WTC11 (cell line): ENCODE measurements at regions not wholly inside any gene's neighbourhood (a gene's known extent, or its start where the extent isn't known, plus 50 kb on each side); places are given as distances from the start of the nearest gene placed in this dataset.

Experiments
- ATAC-seq: fragments of 200-7000 bp; cut with Tn5 transposase; 2 replicates; pipeline ENCODE4 v1.10.0; 2021; ENCODE audit warnings: mild to moderate bottlenecking, moderate library complexity
- CTCF ChIA-PET: fragments of 300-600 bp; sonication (Branson Sonifier 250); formaldehyde crosslinking; loops from one replicate; lab custom pipeline; 2021; ENCODE audit warnings: antibody characterized with exemption; lab: Charles Lee
- POLR2A ChIA-PET: fragments of 350-600 bp; sonication (Branson Sonifier 250); formaldehyde crosslinking; loops from one replicate; lab custom pipeline; 2021; ENCODE audit warnings: antibody characterized with exemption; lab: Charles Lee
- DNase-seq: peaks from one replicate; pipeline ENCODE4 v3.0.0; 2021; ENCODE audit warnings: low spot score
- H3K27ac Mint-ChIP-seq: 2 replicates; pipeline ENCODE4 v1.8.0; 2021; ENCODE audit warnings: mixed read lengths
- H3K27me3 Mint-ChIP-seq: 2 replicates; pipeline ENCODE4 v1.8.0; 2021; ENCODE audit warnings: low read depth, mild to moderate bottlenecking, moderate library complexity, mixed read lengths
- H3K36me3 Mint-ChIP-seq: 2 replicates; pipeline ENCODE4 v1.8.0; 2021; ENCODE audit warnings: mixed read lengths
- H3K4me1 Mint-ChIP-seq: 2 replicates; pipeline ENCODE4 v1.8.0; 2022; ENCODE audit warnings: mixed read lengths
- H3K4me3 Mint-ChIP-seq: 2 replicates; pipeline ENCODE4 v1.8.0; 2021; ENCODE audit warnings: mild to moderate bottlenecking, moderate library complexity, mixed read lengths
- H3K9me3 Mint-ChIP-seq: 2 replicates; pipeline ENCODE4 v1.8.0; 2021; ENCODE audit warnings: mixed read lengths
- ARID4B ChIP-seq: sonication (generic); formaldehyde crosslinking; IDR thresholded peaks from 2 replicates; pipeline ENCODE4 v1.8.0; 2023; ENCODE audit warnings: missing genetic modification reagents, mild to moderate bottlenecking, borderline replicate concordance
- ATF3 ChIP-seq: sonication (generic); formaldehyde crosslinking; conservative IDR thresholded peaks from 2 replicates; pipeline ENCODE4 v1.8.1; 2022; ENCODE audit warnings: mild to moderate bottlenecking, missing genetic modification reagents
- CREB1 ChIP-seq: sonication (generic); formaldehyde crosslinking; IDR thresholded peaks from 2 replicates; pipeline ENCODE4 v1.8.0; 2023; ENCODE audit warnings: mild to moderate bottlenecking, missing genetic modification reagents
- CREM ChIP-seq: sonication (generic); formaldehyde crosslinking; IDR thresholded peaks from 2 replicates; pipeline ENCODE4 v1.8.1; 2022; ENCODE audit warnings: mild to moderate bottlenecking, missing genetic modification reagents, moderate library complexity
- ELF4 ChIP-seq: sonication (generic); formaldehyde crosslinking; IDR thresholded peaks from 2 replicates; pipeline ENCODE4 v1.8.1; 2022; ENCODE audit warnings: low read depth, mild to moderate bottlenecking, moderate library complexity, missing genetic modification reagents
- FOXK1 ChIP-seq: sonication (generic); formaldehyde crosslinking; IDR thresholded peaks from 2 replicates; pipeline ENCODE4 v1.8.0; 2022; ENCODE audit warnings: mild to moderate bottlenecking, moderate library complexity, missing genetic modification reagents
- JUN ChIP-seq: sonication (generic); formaldehyde crosslinking; IDR thresholded peaks from 2 replicates; pipeline ENCODE4 v1.8.0; 2023; ENCODE audit warnings: mild to moderate bottlenecking, missing genetic modification reagents
- KAT7 ChIP-seq: sonication (generic); formaldehyde crosslinking; IDR thresholded peaks from 2 replicates; pipeline ENCODE4 v1.8.1; 2023; ENCODE audit warnings: missing genetic modification reagents, mild to moderate bottlenecking, borderline replicate concordance
- MLX ChIP-seq: sonication (generic); formaldehyde crosslinking; IDR thresholded peaks from 2 replicates; pipeline ENCODE4 v1.8.1; 2023; ENCODE audit warnings: mild to moderate bottlenecking, missing genetic modification reagents, moderate library complexity
- MYBL2 ChIP-seq: sonication (generic); formaldehyde crosslinking; IDR thresholded peaks from 2 replicates; pipeline ENCODE4 v1.8.1; 2023; ENCODE audit warnings: mild to moderate bottlenecking, moderate library complexity, missing genetic modification reagents
- NFATC4 ChIP-seq: fragments of 250-450 bp; sonication (Bioruptor Pico); IDR thresholded peaks from 2 replicates; pipeline ENCODE4 v1.9.0; 2021; ENCODE audit warnings: mild to moderate bottlenecking
- NFYB ChIP-seq: sonication (generic); formaldehyde crosslinking; conservative IDR thresholded peaks from 2 replicates; pipeline ENCODE4 v1.8.0; 2022; ENCODE audit warnings: low read depth, missing genetic modification reagents
- NR2C2 ChIP-seq: sonication (generic); formaldehyde crosslinking; IDR thresholded peaks from 2 replicates; pipeline ENCODE4 v1.8.0; 2022; ENCODE audit warnings: mild to moderate bottlenecking, missing genetic modification reagents
- OVOL2 ChIP-seq: fragments of 250-450 bp; sonication (Bioruptor Pico); IDR thresholded peaks from 2 replicates; pipeline ENCODE4 v1.9.0; 2021; ENCODE audit warnings: mild to moderate bottlenecking, borderline replicate concordance
- SOX15 ChIP-seq: fragments of 250-450 bp; sonication (Bioruptor Pico); IDR thresholded peaks from 2 replicates; pipeline ENCODE4 v1.9.0; 2021; ENCODE audit warnings: mild to moderate bottlenecking
- ZNF219 ChIP-seq: sonication (generic); formaldehyde crosslinking; IDR thresholded peaks from 2 replicates; pipeline ENCODE4 v1.8.0; 2023; ENCODE audit warnings: missing genetic modification reagents, mild to moderate bottlenecking, borderline replicate concordance
- ZNF263 ChIP-seq: sonication (generic); formaldehyde crosslinking; IDR thresholded peaks from 2 replicates; pipeline ENCODE4 v1.8.1; 2022; ENCODE audit warnings: low read depth, mild to moderate bottlenecking, moderate library complexity, missing genetic modification reagents
- TF ChIP-seq, protein P1 (sequence below): sonication (generic); formaldehyde crosslinking; IDR thresholded peaks from 2 replicates; pipeline ENCODE4 v1.8.1; 2022; ENCODE audit warnings: mild to moderate bottlenecking, missing genetic modification reagents, moderate library complexity, borderline replicate concordance
- TF ChIP-seq, protein P2 (sequence below): sonication (generic); formaldehyde crosslinking; IDR thresholded peaks from 2 replicates; pipeline ENCODE4 v1.8.1; 2023; ENCODE audit warnings: mild to moderate bottlenecking, missing genetic modification reagents
- TF ChIP-seq, protein P3 (sequence below): fragments of 200-600 bp; IDR thresholded peaks from 2 replicates; pipeline ENCODE4 v1.8.0; 2022; ENCODE audit warnings: antibody characterized with exemption
- TF ChIP-seq, protein P4 (sequence below): sonication (generic); formaldehyde crosslinking; IDR thresholded peaks from 2 replicates; pipeline ENCODE4 v1.8.0; 2022; ENCODE audit warnings: mild to moderate bottlenecking, missing genetic modification reagents
- TF ChIP-seq, protein P5 (sequence below): sonication (generic); formaldehyde crosslinking; IDR thresholded peaks from 2 replicates; pipeline ENCODE4 v1.8.1; 2022; ENCODE audit warnings: mild to moderate bottlenecking, moderate library complexity, missing genetic modification reagents

DNA sequence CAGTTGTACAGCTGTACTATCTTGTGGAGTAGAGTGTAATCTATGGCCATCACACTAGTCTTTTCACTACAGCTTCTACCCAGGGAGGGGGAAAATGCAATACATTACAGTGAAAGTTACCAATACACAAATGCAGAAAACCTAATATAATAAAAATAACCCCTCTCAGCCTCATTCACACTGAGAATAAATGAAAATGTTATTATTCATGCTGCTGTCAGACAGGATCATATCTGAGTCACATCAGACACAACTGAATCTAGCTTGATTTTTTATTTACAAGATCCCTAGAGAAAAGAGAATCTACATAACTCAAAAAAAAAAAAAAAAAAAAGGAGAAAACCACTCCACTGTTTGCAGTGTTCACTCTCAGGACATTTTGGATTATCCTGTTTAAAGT, 293.9 kb upstream of the ESRRG start:
- no peak for ATAC-seq
- no peak overlapping the region for H3K4me3 Mint-ChIP-seq

DNA sequence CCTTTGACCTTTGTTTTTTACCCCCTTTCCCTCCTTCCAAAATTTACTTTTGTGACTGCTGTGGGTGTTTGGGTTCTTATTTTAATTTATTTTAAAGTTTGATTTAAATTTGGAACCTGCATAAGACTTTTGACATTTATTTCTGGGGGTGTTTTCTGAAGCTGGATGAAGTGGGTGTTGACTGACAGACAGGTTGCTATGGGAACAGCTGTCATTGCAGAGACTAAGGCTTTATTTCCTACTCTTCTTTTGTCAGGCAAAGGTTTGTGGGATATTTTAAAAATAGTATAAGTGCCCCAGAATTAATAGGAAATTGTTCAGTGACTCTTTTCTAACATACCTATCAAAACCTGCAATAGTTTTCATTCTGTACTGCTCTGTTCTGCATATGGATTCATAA, 290.8 kb upstream of the ESRRG start:
- Mint-ChIP-seq H3K9me3 (no peaks in the 10 kb centered on the region), H3K4me1 (no peaks in the 10 kb centered on the region), H3K27me3 (no peaks in the 10 kb centered on the region), H3K4me3 (no peak overlapping the region), H3K27ac (no peak overlapping the region), H3K36me3 (no peaks in the 10 kb centered on the region)
- TF ChIP-seq ZNF263 (CRISPR knock-in tag) = no peak
- TF ChIP-seq ATF3 (CRISPR knock-in tag) = no peak
- TF ChIP-seq, protein P1, sequence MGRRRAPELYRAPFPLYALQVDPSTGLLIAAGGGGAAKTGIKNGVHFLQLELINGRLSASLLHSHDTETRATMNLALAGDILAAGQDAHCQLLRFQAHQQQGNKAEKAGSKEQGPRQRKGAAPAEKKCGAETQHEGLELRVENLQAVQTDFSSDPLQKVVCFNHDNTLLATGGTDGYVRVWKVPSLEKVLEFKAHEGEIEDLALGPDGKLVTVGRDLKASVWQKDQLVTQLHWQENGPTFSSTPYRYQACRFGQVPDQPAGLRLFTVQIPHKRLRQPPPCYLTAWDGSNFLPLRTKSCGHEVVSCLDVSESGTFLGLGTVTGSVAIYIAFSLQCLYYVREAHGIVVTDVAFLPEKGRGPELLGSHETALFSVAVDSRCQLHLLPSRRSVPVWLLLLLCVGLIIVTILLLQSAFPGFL (CRISPR knock-in tag) = no peak
- no peak for TF ChIP-seq KAT7
- no peak for TF ChIP-seq NFATC4 (CRISPR knock-in tag)
- no peak for TF ChIP-seq MYBL2 (CRISPR knock-in tag)
- no peak for TF ChIP-seq ZNF219 (CRISPR knock-in tag)
- TF ChIP-seq, protein P2, sequence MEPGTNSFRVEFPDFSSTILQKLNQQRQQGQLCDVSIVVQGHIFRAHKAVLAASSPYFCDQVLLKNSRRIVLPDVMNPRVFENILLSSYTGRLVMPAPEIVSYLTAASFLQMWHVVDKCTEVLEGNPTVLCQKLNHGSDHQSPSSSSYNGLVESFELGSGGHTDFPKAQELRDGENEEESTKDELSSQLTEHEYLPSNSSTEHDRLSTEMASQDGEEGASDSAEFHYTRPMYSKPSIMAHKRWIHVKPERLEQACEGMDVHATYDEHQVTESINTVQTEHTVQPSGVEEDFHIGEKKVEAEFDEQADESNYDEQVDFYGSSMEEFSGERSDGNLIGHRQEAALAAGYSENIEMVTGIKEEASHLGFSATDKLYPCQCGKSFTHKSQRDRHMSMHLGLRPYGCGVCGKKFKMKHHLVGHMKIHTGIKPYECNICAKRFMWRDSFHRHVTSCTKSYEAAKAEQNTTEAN (CRISPR knock-in tag) = no peak
- TF ChIP-seq CREM (CRISPR knock-in tag) = no peak
- TF ChIP-seq NR2C2 (CRISPR knock-in tag) = no peak
- TF ChIP-seq, protein P3, sequence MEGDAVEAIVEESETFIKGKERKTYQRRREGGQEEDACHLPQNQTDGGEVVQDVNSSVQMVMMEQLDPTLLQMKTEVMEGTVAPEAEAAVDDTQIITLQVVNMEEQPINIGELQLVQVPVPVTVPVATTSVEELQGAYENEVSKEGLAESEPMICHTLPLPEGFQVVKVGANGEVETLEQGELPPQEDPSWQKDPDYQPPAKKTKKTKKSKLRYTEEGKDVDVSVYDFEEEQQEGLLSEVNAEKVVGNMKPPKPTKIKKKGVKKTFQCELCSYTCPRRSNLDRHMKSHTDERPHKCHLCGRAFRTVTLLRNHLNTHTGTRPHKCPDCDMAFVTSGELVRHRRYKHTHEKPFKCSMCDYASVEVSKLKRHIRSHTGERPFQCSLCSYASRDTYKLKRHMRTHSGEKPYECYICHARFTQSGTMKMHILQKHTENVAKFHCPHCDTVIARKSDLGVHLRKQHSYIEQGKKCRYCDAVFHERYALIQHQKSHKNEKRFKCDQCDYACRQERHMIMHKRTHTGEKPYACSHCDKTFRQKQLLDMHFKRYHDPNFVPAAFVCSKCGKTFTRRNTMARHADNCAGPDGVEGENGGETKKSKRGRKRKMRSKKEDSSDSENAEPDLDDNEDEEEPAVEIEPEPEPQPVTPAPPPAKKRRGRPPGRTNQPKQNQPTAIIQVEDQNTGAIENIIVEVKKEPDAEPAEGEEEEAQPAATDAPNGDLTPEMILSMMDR = no peak
- TF ChIP-seq ELF4 = no peak
- no peak for DNase-seq
- ATAC-seq = no peak
- ChIA-PET CTCF (interaction anchor here (1.6 kb wide), 1 partner anchor 34 kb away, joined by 3 read pairs; no protein-coding TSS in a partner anchor), POLR2A (no interaction called here)

More for the DNA sequence above, 293.9 kb upstream of the ESRRG start:
- no peaks in the 10 kb centered on the region for H3K27me3 Mint-ChIP-seq
- no peaks in the 10 kb centered on the region for H3K4me1 Mint-ChIP-seq
- TF ChIP-seq ZNF219 (CRISPR knock-in tag) (no peak), CREB1 (CRISPR knock-in tag) (no peak)
- TF ChIP-seq, all 79 proteins: peak for 0
- no peak for DNase-seq
- Mint-ChIP-seq H3K9me3 (no peaks in the 10 kb centered on the region), H3K27ac (no peak overlapping the region), H3K36me3 (no peaks in the 10 kb centered on the region)
- CTCF ChIA-PET = no interaction called here
- POLR2A ChIA-PET = no interaction called here

GRCh38 chr1:217012659-217013058, 289.4 kb upstream of the ESRRG start:
- ChIA-PET CTCF (no interaction called here), POLR2A (no interaction called here)
- Mint-ChIP-seq H3K4me1 (no peaks in the 10 kb centered on the region), H3K9me3 (no peaks in the 10 kb centered on the region), H3K4me3 (no peak overlapping the region), H3K27me3 (no peaks in the 10 kb centered on the region), H3K36me3 (no peaks in the 10 kb centered on the region), H3K27ac (no peak overlapping the region)
- DNase-seq (no peak), ATAC-seq (no peak)
- TF ChIP-seq ZNF263 (CRISPR knock-in tag) (no peak), MLX (no peak), ARID4B (CRISPR knock-in tag) (no peak), JUN (CRISPR knock-in tag) (no peak), FOXK1 (CRISPR knock-in tag) (no peak), MYBL2 (CRISPR knock-in tag) (no peak), NFYB (CRISPR knock-in tag) (no peak), SOX15 (CRISPR knock-in tag) (no peak), OVOL2 (CRISPR knock-in tag) (no peak)
- TF ChIP-seq, protein P4, sequence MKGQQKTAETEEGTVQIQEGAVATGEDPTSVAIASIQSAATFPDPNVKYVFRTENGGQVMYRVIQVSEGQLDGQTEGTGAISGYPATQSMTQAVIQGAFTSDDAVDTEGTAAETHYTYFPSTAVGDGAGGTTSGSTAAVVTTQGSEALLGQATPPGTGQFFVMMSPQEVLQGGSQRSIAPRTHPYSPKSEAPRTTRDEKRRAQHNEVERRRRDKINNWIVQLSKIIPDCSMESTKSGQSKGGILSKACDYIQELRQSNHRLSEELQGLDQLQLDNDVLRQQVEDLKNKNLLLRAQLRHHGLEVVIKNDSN = no peak
- TF ChIP-seq, protein P5, sequence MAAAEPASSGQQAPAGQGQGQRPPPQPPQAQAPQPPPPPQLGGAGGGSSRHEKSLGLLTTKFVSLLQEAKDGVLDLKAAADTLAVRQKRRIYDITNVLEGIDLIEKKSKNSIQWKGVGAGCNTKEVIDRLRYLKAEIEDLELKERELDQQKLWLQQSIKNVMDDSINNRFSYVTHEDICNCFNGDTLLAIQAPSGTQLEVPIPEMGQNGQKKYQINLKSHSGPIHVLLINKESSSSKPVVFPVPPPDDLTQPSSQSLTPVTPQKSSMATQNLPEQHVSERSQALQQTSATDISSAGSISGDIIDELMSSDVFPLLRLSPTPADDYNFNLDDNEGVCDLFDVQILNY (CRISPR knock-in tag) = no peak
